Nephron progenitor cell (in vitro differentiated cells): ENCODE measurements at regions not wholly inside any gene's neighbourhood (a gene's known extent, or its start where the extent isn't known, plus 50 kb on each side); places are given as distances from the start of the nearest gene placed in this dataset.

ENCODE experiments used
- DNase-seq: peaks from one replicate; pipeline ENCODE4 v3.0.0; 2021
- H3K27ac Mint-ChIP-seq: 2 replicates; pipeline ENCODE4 v1.8.0; 2021; ENCODE audit warnings: mild to moderate bottlenecking, moderate library complexity, mixed read lengths
- H3K27me3 Mint-ChIP-seq: 2 replicates; pipeline ENCODE4 v1.8.0; 2021; ENCODE audit warnings: mild to moderate bottlenecking, low read depth, mixed read lengths; ENCODE audit not compliant: poor library complexity
- H3K36me3 Mint-ChIP-seq: 2 replicates; pipeline ENCODE4 v1.8.0; 2021; ENCODE audit warnings: low read depth, mixed read lengths
- H3K4me1 Mint-ChIP-seq: 2 replicates; pipeline ENCODE4 v1.8.0; 2021; ENCODE audit warnings: mixed read lengths
- H3K4me3 Mint-ChIP-seq: 2 replicates; pipeline ENCODE4 v1.8.0; 2021; ENCODE audit warnings: mild to moderate bottlenecking, moderate library complexity, mixed read lengths
- H3K9me3 Mint-ChIP-seq: 2 replicates; pipeline ENCODE4 v1.8.0; 2021; ENCODE audit warnings: mild to moderate bottlenecking, moderate library complexity, mixed read lengths
- TF ChIP-seq, protein P1 (sequence below): fragments of 200-600 bp; sonication (generic); IDR thresholded peaks from 2 replicates; pipeline ENCODE4 v1.5.0; 2021; ENCODE audit warnings: antibody characterized with exemption

DNA sequence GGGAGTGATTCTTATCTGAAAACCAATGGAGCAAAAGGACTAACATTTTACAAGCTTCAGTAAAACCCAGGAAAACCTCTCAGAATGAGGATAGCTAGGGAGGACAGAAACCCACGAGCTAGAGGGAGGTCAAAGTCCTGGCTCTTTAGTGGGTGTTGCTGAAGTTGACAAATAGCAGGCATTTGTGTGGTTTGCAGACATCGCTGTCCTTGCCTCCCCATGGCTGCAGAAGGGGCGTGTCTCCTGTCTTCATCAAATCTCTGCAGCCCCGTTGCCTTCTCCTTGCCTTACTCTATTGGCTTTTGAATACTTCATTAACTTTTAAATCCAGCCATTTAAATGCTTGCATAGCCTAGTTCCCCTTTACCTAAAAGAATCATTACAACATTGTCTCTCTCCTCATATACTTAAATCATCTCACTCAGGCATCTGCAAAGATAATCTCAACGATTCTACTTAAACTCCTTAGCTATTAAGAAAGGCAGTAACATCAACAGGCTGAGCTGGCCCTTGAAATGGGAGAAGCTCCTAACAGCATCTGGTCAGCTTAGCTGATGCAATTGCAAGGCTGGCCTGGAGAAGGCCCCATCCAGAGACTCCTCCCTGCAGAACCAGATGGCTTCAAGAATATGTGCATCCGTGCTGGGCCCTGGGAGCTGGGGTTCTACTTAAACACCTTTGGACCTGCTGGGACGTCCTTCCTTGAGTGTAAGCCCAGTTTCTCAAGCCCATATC, 152.8 kb upstream of the TAS2R1 start:
- H3K27me3 Mint-ChIP-seq = peaks cover 2% of the 10 kb centered on the region
- peaks cover 17% of the 10 kb centered on the region for H3K36me3 Mint-ChIP-seq
- peak overlapping the region; percentile 3 for H3K27ac Mint-ChIP-seq
- H3K9me3 Mint-ChIP-seq = peaks cover 34% of the 10 kb centered on the region
- peaks cover 24% of the 10 kb centered on the region for H3K4me1 Mint-ChIP-seq
- H3K4me3 Mint-ChIP-seq = no peak overlapping the region
- DNase-seq = no peak
- TF ChIP-seq, protein P1, sequence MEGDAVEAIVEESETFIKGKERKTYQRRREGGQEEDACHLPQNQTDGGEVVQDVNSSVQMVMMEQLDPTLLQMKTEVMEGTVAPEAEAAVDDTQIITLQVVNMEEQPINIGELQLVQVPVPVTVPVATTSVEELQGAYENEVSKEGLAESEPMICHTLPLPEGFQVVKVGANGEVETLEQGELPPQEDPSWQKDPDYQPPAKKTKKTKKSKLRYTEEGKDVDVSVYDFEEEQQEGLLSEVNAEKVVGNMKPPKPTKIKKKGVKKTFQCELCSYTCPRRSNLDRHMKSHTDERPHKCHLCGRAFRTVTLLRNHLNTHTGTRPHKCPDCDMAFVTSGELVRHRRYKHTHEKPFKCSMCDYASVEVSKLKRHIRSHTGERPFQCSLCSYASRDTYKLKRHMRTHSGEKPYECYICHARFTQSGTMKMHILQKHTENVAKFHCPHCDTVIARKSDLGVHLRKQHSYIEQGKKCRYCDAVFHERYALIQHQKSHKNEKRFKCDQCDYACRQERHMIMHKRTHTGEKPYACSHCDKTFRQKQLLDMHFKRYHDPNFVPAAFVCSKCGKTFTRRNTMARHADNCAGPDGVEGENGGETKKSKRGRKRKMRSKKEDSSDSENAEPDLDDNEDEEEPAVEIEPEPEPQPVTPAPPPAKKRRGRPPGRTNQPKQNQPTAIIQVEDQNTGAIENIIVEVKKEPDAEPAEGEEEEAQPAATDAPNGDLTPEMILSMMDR = no peak

DNA sequence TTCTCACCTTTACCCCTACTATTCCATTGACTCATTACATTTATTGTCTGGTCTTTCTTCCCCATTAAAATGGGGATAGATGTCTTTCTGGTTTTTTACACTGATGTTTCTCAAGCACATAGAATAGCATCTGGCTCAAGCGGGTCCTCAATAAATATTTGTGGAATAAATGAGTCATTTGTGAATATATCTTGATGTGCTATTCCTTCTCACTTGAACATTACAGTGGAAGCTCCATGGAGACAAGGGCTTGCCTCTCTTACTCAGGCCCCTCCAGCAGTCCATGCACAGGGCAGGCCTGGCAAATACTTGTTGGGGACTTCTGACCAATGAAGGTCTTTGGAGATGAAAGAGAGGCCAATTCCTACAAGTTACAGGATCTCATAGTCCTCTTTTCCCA, 151.7 kb upstream of the TAS2R1 start:
- no peak overlapping the region for H3K27ac Mint-ChIP-seq
- peaks cover 18% of the 10 kb centered on the region for H3K4me1 Mint-ChIP-seq
- no peak overlapping the region for H3K4me3 Mint-ChIP-seq
- H3K27me3 Mint-ChIP-seq = peaks cover 2% of the 10 kb centered on the region
- no peak for DNase-seq
- TF ChIP-seq, protein P1 = no peak
- H3K9me3 Mint-ChIP-seq = peaks cover 39% of the 10 kb centered on the region
- peaks cover 21% of the 10 kb centered on the region for H3K36me3 Mint-ChIP-seq

- Mint-ChIP-seq H3K4me3 (no peak overlapping the region), H3K27me3 (peaks cover 2% of the 10 kb centered on the region), H3K27ac (no peak overlapping the region), H3K9me3 (peaks cover 39% of the 10 kb centered on the region), H3K4me1 (peaks cover 18% of the 10 kb centered on the region), H3K36me3 (peaks cover 21% of the 10 kb centered on the region)
- DNase-seq = no peak
- TF ChIP-seq, protein P1 = no peak
Observed at GRCh38 chr5:9781275-9781674, 151.1 kb upstream of the TAS2R1 start.

GRCh38 chr5:9780501-9780900, 150.3 kb upstream of the TAS2R1 start:
- Mint-ChIP-seq H3K4me3 (no peak overlapping the region), H3K36me3 (peaks cover 21% of the 10 kb centered on the region), H3K27me3 (peaks cover 3% of the 10 kb centered on the region), H3K9me3 (peaks cover 39% of the 10 kb centered on the region), H3K4me1 (peaks cover 18% of the 10 kb centered on the region), H3K27ac (peak overlapping the region; percentile 15)
- DNase-seq = no peak
- TF ChIP-seq, protein P1 = no peak

DNA sequence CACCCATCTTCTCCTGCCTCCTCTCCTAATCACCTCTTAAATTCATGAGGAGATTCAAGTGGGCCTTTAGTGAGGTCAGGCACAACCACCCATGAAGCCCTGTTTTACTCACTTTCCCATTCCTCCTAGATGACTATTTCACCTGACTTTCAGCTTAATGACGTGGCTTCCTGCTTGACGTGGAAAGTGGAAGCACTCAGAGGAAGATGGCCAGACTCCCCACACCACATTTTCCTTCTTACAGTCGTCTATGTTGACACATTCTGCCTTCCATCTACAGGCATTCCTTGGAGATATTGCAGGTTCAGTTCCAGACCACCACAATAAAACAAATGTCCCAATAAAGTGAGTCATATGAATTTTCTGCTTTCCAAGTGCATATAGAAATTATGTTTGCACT, 146.4 kb upstream of the TAS2R1 start:
- Mint-ChIP-seq H3K27ac (peak overlapping the region; percentile 10), H3K4me3 (no peak overlapping the region), H3K9me3 (peaks cover 45% of the 10 kb centered on the region), H3K4me1 (peaks cover 4% of the 10 kb centered on the region), H3K27me3 (peaks cover 4% of the 10 kb centered on the region), H3K36me3 (peaks cover 21% of the 10 kb centered on the region)
- TF ChIP-seq, protein P1 = no peak
- no peak for DNase-seq

DNA sequence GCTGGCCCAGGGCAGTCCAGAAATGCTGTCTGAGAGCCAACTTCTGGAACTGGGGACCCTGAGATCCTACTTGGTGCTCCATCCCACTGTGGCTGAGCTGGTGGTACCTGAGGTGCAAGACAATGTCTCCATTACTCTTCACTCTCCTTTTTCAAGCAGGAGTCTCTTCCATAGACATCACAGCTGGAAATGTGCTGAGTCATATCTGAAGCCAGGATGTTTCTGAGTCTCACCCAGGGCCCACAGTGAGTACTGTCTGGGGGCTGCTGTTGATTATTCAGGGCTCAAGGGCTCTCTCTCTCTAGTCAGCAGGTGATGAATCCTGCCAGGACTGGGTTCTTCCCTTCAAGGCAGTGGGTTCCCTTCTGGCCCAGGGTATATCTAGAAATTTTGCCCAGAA, 145.2 kb upstream of the TAS2R1 start:
- Mint-ChIP-seq H3K27me3 (peaks cover 3% of the 10 kb centered on the region), H3K9me3 (peaks cover 37% of the 10 kb centered on the region), H3K4me3 (no peak overlapping the region), H3K36me3 (peaks cover 13% of the 10 kb centered on the region), H3K27ac (no peak overlapping the region), H3K4me1 (no peaks in the 10 kb centered on the region)
- no peak for DNase-seq
- TF ChIP-seq, protein P1 = no peak
